MCF 10A (cell line): ENCODE measurements at regions not wholly inside any gene's neighbourhood (a gene's known extent, or its start where the extent isn't known, plus 50 kb on each side); places are given as distances from the start of the nearest gene placed in this dataset.

Experiments used
- BruUV-seq: library from RNA; stranded (reverse); fragments of 400-500 nt; replicated peaks from 2 replicates; lab custom pipeline; 2021; lab: Mats Ljungman, UMichigan
- CTCF ChIA-PET: fragments of 300-600 bp; sonication (Branson Sonifier 250); formaldehyde crosslinking; extraction: SDS; loops from one replicate; lab custom pipeline; 2021; ENCODE audit warnings: antibody characterized with exemption, inconsistent platforms; lab: Yijun Ruan, JAX
- POLR2A ChIA-PET: fragments of 300-600, 350-650 bp; sonication (Branson Sonifier 250); formaldehyde crosslinking; extraction: SDS; loops from one replicate; lab custom pipeline; 2020; ENCODE audit warnings: antibody characterized with exemption, inconsistent platforms; lab: Yijun Ruan, JAX
- DNase-seq: peaks from one replicate; pipeline ENCODE4 v3.0.0-alpha.2; 2018; ENCODE audit not compliant: unreplicated experiment
- H3K27ac Mint-ChIP-seq: one replicate; pipeline ENCODE4 v1.8.0; 2022; ENCODE audit warnings: mild to moderate bottlenecking, low read depth, mixed read lengths; ENCODE audit not compliant: unreplicated experiment
- H3K27me3 Mint-ChIP-seq: one replicate; pipeline ENCODE4 v1.8.0; 2022; ENCODE audit warnings: mixed read lengths; ENCODE audit not compliant: insufficient read depth, unreplicated experiment
- H3K36me3 Mint-ChIP-seq: one replicate; pipeline ENCODE4 v1.8.0; 2022; ENCODE audit warnings: mild to moderate bottlenecking, moderate library complexity, mixed read lengths; ENCODE audit not compliant: insufficient read depth, unreplicated experiment
- H3K4me1 Mint-ChIP-seq: one replicate; pipeline ENCODE4 v1.8.0; 2022; ENCODE audit warnings: mixed read lengths; ENCODE audit not compliant: insufficient read depth, unreplicated experiment
- H3K4me3 Mint-ChIP-seq: one replicate; pipeline ENCODE4 v1.8.0; 2022; ENCODE audit warnings: mild to moderate bottlenecking, moderate library complexity, mixed read lengths; ENCODE audit not compliant: unreplicated experiment
- H3K9me3 Mint-ChIP-seq: one replicate; pipeline ENCODE4 v1.8.0; 2022; ENCODE audit warnings: mixed read lengths; ENCODE audit not compliant: unreplicated experiment
- intact Hi-C: fragments of 100-400 bp; cut with micrococcal nuclease; formaldehyde crosslinking; loops from 2 replicates; pipeline ENCODE4 v1.14.1; 2022
- TF ChIP-seq, protein P1 (sequence below): fragments of 200-600 bp; IDR thresholded peaks from one replicate; pipeline ENCODE4 v1.8.0; 2022; ENCODE audit warnings: antibody characterized with exemption, mild to moderate bottlenecking; ENCODE audit not compliant: unreplicated experiment

DNA sequence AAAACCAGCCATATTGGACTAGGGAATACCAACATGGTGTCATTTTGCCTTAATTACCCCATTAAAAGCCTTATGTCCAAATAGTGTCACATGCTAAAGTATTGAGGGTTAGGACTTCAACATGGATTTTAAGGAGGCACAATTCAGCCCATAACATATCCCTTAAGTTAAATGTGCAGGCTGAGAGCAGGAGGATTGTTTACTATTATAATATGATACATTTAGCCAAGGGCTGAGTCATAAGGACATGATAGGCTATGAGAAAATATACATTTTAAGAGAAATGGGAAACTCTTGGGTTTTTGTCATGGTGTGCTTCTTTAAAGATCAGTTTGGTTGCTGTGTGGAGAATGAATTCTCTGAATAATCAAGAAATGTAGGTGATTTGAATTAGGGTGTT lies 136.8 kb downstream of the RDH14 start:
- no peak overlapping the region for H3K4me3 Mint-ChIP-seq
- H3K4me1 Mint-ChIP-seq, result no peaks in the 10 kb centered on the region
- ChIA-PET CTCF (interaction anchor here (0.9 to 1.8 kb wide), 4 partner anchors 11 to 246 kb away, joined by 3 to 5 read pairs (median 4); no protein-coding TSS in a partner anchor), POLR2A (no interaction called here)
- TF ChIP-seq, protein P1, sequence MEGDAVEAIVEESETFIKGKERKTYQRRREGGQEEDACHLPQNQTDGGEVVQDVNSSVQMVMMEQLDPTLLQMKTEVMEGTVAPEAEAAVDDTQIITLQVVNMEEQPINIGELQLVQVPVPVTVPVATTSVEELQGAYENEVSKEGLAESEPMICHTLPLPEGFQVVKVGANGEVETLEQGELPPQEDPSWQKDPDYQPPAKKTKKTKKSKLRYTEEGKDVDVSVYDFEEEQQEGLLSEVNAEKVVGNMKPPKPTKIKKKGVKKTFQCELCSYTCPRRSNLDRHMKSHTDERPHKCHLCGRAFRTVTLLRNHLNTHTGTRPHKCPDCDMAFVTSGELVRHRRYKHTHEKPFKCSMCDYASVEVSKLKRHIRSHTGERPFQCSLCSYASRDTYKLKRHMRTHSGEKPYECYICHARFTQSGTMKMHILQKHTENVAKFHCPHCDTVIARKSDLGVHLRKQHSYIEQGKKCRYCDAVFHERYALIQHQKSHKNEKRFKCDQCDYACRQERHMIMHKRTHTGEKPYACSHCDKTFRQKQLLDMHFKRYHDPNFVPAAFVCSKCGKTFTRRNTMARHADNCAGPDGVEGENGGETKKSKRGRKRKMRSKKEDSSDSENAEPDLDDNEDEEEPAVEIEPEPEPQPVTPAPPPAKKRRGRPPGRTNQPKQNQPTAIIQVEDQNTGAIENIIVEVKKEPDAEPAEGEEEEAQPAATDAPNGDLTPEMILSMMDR, result no peak
- intact Hi-C loops, result no loop called here
- no peaks in the 10 kb centered on the region for H3K9me3 Mint-ChIP-seq
- no TSS peak for BruUV-seq
- no peak overlapping the region for H3K27ac Mint-ChIP-seq
- DNase-seq, result no peak
- no peaks in the 10 kb centered on the region for H3K27me3 Mint-ChIP-seq
- no peaks in the 10 kb centered on the region for H3K36me3 Mint-ChIP-seq

DNA sequence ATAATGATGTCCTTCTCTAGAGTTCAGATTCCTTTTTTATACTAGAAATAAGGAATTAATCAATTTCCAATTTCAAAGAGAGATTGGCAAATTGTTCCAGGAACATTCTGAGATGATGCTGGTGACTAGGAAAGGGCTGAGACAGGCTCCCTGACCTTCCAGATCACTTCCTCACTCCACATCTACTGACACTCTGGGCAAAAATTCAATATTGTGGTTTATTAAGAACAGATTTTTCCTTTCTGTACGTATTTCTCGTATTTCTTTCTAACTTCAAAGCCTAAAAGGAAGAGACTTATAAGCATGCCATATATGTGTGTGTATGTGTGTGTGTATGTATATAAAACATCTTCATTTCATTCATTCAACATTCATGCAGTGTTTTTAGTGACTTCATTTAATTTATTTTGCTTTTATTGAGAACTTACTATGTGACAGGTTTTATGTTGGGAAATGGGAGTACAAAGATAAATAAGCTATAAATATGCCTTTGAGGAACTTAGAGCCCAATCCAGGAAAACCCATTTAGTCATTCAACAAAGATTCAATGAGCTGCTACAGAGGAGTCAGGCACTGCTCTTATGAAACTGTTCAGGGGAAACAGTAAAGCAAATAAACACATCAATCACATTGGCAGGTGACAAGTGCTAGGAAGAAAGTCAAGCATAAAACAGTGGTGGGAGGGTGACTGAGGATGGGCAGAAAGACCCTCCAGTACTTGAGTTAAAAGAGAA lies 137.9 kb downstream of the RDH14 start:
- H3K4me3 Mint-ChIP-seq, result no peak overlapping the region
- no peaks in the 10 kb centered on the region for H3K4me1 Mint-ChIP-seq
- intact Hi-C loops, result no loop called here
- POLR2A ChIA-PET, result interaction anchor here (0.7 to 0.8 kb wide), 2 partner anchors 10 to 14 kb away, joined by 4 read pairs; no protein-coding TSS in a partner anchor
- H3K27ac Mint-ChIP-seq, result no peak overlapping the region
- BruUV-seq, result no TSS peak
- no peaks in the 10 kb centered on the region for H3K27me3 Mint-ChIP-seq
- TF ChIP-seq, protein P1, result no peak
- H3K36me3 Mint-ChIP-seq, result no peaks in the 10 kb centered on the region
- CTCF ChIA-PET, result interaction anchor here (0.6 kb wide), 1 partner anchor 73 kb away, joined by 3 read pairs; no protein-coding TSS in a partner anchor
- no peak for DNase-seq
- no peaks in the 10 kb centered on the region for H3K9me3 Mint-ChIP-seq

DNA sequence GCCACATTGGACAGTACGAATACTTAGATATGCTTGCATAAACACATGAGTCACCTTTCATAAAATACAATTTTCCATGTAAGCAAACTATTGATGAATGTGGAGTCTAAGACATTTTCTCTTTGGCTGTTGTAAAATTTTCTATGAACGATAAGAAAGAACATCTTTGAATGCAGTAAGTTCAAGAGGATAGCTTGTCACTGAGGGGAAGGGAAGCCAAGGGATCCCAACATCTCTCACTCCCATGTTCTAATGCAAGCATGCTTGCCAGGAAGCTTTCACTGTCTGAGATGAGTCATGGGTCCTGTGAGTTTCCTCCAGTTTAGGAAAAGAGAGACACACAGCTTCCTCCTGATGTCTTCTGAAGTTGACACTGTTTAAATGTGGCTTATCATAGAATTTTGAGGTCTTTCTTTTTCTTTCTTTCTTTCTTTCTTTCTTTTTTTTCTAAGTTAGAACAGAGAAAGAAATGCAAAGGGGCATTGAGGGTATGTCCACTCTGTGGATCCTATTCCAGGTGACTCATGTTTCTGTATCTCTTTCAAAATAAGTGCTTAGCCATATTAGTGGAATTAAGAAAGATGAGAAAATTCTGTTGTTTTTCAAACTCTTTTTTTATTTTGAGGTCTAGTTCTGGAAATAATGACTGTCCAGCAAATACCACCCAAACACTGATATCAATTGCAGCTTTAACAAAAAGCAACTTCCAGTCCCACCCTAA lies 146.6 kb downstream of the RDH14 start:
- DNase-seq, result peak; percentile 88
- POLR2A ChIA-PET, result interaction anchor here (0.7 to 1.6 kb wide), 5 partner anchors 9 to 934 kb away, joined by 3 read pairs; no protein-coding TSS in a partner anchor
- H3K27ac Mint-ChIP-seq, result peak overlapping the region; percentile 13
- CTCF ChIA-PET, result interaction anchor here (0.6 to 4.1 kb wide), 4 partner anchors 12 to 743 kb away, joined by 3 to 24 read pairs (median 3); no protein-coding TSS in a partner anchor
- TF ChIP-seq, protein P1, result no peak
- peaks cover 16% of the 10 kb centered on the region for H3K4me1 Mint-ChIP-seq
- no peak overlapping the region for H3K4me3 Mint-ChIP-seq
- no peaks in the 10 kb centered on the region for H3K36me3 Mint-ChIP-seq
- H3K9me3 Mint-ChIP-seq, result no peaks in the 10 kb centered on the region
- intact Hi-C loops, result no loop called here
- no peaks in the 10 kb centered on the region for H3K27me3 Mint-ChIP-seq
- no TSS peak for BruUV-seq
